Keratinocyte (primary cell): ENCODE measurements at regions not wholly inside any gene's neighbourhood (a gene's known extent, or its start where the extent isn't known, plus 50 kb on each side); places are given as distances from the start of the nearest gene placed in this dataset.

Experiments
- DNase-seq: peaks from one replicate; pipeline ENCODE4 v3.0.0-alpha.2; 2011; ENCODE audit warnings: low read depth, missing footprints, low spot score
- FAIRE-seq: peaks from 2 replicates; lab custom pipeline; 2011; peaks lifted over from hg19 to GRCh38; lab: Jason Lieb, UNC
- H2AFZ ChIP-seq: 2 replicates; pipeline ENCODE4 v1.6.0; 2012; ENCODE audit warnings: low read length, control low read depth, inconsistent platforms; ENCODE audit not compliant: control insufficient read depth
- H3K27ac ChIP-seq: 2 replicates; pipeline ENCODE4 v1.5.1; 2011; ENCODE audit warnings: low read length; ENCODE audit not compliant: control insufficient read depth, insufficient read depth
- H3K27me3 ChIP-seq: 3 replicates; pipeline ENCODE4 v1.6.0; 2011; ENCODE audit warnings: low read length; ENCODE audit not compliant: control insufficient read depth, insufficient read depth; ENCODE audit errors: extremely low read depth
- H3K36me3 ChIP-seq, 2 experiments: 2 replicates in 1 of 2; 3 replicates in 1 of 2; pipeline ENCODE4 v1.5.1; 2011; ENCODE audit warnings: low read length in 2 of 2, mild to moderate bottlenecking in 1 of 2; ENCODE audit not compliant: control insufficient read depth in 2 of 2, insufficient read depth in 2 of 2; ENCODE audit errors: extremely low read depth in 1 of 2
- H3K4me1 ChIP-seq: 3 replicates; pipeline ENCODE4 v1.5.1; 2011; ENCODE audit warnings: low read length; ENCODE audit not compliant: control insufficient read depth, insufficient read depth; ENCODE audit errors: extremely low read depth
- H3K4me2 ChIP-seq: 3 replicates; pipeline ENCODE4 v1.6.0; 2011; ENCODE audit warnings: low read depth, low read length; ENCODE audit not compliant: control insufficient read depth, insufficient read depth; ENCODE audit errors: extremely low read depth
- H3K4me3 ChIP-seq, 3 experiments: fragments of 200-600 bp in 1 of 3; sonication (generic) in 1 of 3; 2 replicates in 2 of 3; 3 replicates in 1 of 3; pipeline ENCODE4 v1.5.1; 2011 to 2016; ENCODE audit warnings: low read length in 3 of 3, mild to moderate bottlenecking in 3 of 3, control low read depth in 2 of 3, inconsistent platforms in 1 of 3, low read depth in 1 of 3, mixed read lengths in 1 of 3, mixed run types in 1 of 3, moderate library complexity in 1 of 3; ENCODE audit not compliant: control insufficient read depth in 2 of 3, insufficient read depth in 2 of 3; ENCODE audit errors: extremely low read depth in 1 of 3
- H3K79me2 ChIP-seq: 2 replicates; pipeline ENCODE4 v1.6.0; 2012; ENCODE audit warnings: low read length; ENCODE audit not compliant: control insufficient read depth, insufficient read depth
- H3K9ac ChIP-seq: 3 replicates; pipeline ENCODE4 v1.6.0; 2011; ENCODE audit warnings: low read length; ENCODE audit not compliant: control insufficient read depth, insufficient read depth; ENCODE audit errors: extremely low read depth
- H3K9me1 ChIP-seq: 3 replicates; pipeline ENCODE4 v1.6.0; 2011; ENCODE audit warnings: low read length; ENCODE audit not compliant: control insufficient read depth, insufficient read depth; ENCODE audit errors: extremely low read depth
- H3K9me3 ChIP-seq: 2 replicates; pipeline ENCODE4 v1.5.1; 2012; ENCODE audit warnings: low read depth, low read length; ENCODE audit not compliant: control insufficient read depth
- H4K20me1 ChIP-seq: 3 replicates; pipeline ENCODE4 v1.6.0; 2011; ENCODE audit warnings: low read length; ENCODE audit not compliant: control insufficient read depth, insufficient read depth; ENCODE audit errors: extremely low read depth
- EZH2 ChIP-seq: IDR thresholded peaks from one replicate; pipeline ENCODE4 v1.6.1; 2012; ENCODE audit warnings: inconsistent platforms, mild to moderate bottlenecking, low read length, moderate library complexity
- dilution Hi-C: fragments of 300-500 bp; cut with MboI; formaldehyde crosslinking; loops from one replicate; pipeline ENCODE4 v1.7.0; 2020; ENCODE audit warnings: low sequenced_read_pairs; ENCODE audit not compliant: extremely low pct_ligation_motif_present
- TF ChIP-seq, protein P1 (sequence below), 3 experiments: IDR thresholded peaks in 1 of 3; conservative IDR thresholded peaks in 1 of 3; optimal IDR thresholded peaks in 1 of 3; 2 replicates in 2 of 3; 3 replicates in 1 of 3; pipeline versions ENCODE3 to v1.5.1; 2011; ENCODE audit warnings: low read length in 3 of 3, mild to moderate bottlenecking in 3 of 3, moderate library complexity in 2 of 3, control low read depth in 1 of 3, inconsistent platforms in 1 of 3; ENCODE audit not compliant: insufficient read depth in 2 of 3; ENCODE audit errors: extremely low read depth in 1 of 3

GRCh38 chr4:151553874-151554273 lies 144.9 kb downstream of the FHIP1A start:
- FAIRE-seq (no peak), DNase-seq (no peak)
- H3K27me3 ChIP-seq: no peaks in the 10 kb centered on the region
- dilution Hi-C loops: no loop called here
- no peak overlapping the region for H2AFZ ChIP-seq
- H3K4me2 ChIP-seq: no peak overlapping the region
- no peak overlapping the region for H3K9ac ChIP-seq
- TF ChIP-seq EZH2: no peak
- TF ChIP-seq, protein P1, sequence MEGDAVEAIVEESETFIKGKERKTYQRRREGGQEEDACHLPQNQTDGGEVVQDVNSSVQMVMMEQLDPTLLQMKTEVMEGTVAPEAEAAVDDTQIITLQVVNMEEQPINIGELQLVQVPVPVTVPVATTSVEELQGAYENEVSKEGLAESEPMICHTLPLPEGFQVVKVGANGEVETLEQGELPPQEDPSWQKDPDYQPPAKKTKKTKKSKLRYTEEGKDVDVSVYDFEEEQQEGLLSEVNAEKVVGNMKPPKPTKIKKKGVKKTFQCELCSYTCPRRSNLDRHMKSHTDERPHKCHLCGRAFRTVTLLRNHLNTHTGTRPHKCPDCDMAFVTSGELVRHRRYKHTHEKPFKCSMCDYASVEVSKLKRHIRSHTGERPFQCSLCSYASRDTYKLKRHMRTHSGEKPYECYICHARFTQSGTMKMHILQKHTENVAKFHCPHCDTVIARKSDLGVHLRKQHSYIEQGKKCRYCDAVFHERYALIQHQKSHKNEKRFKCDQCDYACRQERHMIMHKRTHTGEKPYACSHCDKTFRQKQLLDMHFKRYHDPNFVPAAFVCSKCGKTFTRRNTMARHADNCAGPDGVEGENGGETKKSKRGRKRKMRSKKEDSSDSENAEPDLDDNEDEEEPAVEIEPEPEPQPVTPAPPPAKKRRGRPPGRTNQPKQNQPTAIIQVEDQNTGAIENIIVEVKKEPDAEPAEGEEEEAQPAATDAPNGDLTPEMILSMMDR (optimal IDR thresholded peaks at IDR 0.05 in 1 of 3, IDR thresholded peaks at IDR 0.05 in 1 of 3, conservative IDR thresholded peaks at IDR 0.05 in 1 of 3; ENCODE audit: extremely low read depth in 1 of 3, insufficient read depth in 2 of 3, low read length in 3 of 3): no peak
- no peaks in the 10 kb centered on the region for H4K20me1 ChIP-seq
- H3K9me3 ChIP-seq: peaks cover 2% of the 10 kb centered on the region
- H3K27ac ChIP-seq: no peak overlapping the region
- no peaks in the 10 kb centered on the region for H3K79me2 ChIP-seq
- H3K4me3 ChIP-seq: no peak overlapping the region
- peaks cover 0 to 1% of the 10 kb centered on the region in 2 experiments for H3K36me3 ChIP-seq
- no peaks in the 10 kb centered on the region for H3K9me1 ChIP-seq
- H3K4me1 ChIP-seq: peaks cover 10% of the 10 kb centered on the region

DNA sequence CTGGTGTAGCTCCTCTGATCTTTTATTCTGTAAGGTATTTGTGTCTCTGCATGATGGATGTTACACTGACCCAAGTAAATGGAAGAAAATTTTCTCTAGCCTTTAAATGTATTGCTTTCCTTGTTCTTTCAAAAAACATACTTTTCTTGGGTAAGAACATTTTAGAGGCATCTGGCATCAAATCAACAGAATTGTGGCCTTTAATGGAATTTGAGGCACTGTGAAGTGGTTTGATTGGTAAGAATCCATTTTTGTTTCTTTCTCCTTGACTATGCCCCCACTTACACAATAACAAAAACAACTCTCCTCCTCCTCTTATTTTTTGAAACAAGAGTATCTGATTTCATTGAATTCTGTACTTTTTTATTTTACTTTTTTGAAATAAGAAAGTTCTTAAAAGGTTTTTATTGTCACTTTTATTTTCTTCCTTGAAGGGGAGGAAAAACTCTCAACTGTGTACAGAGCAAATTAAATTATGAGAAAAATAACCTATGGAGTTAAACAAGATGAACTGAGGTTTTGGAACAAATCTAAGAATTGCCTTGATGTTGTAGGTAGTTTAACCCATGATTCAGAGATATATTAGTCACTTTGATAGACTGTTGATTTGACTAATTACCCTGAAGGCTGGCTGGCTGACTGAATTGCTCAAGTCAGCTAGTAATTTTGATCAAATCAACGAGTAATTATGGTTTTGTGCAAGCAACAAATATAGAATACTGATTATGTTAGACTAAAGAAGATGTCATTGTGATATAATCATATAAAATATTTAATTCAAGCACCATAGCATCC lies 146.4 kb downstream of the FHIP1A start:
- Histone ChIP-seq H3K79me2 (no peaks in the 10 kb centered on the region), H3K27ac (no peak overlapping the region), H3K36me3 (peaks cover 0 to 1% of the 10 kb centered on the region in 2 experiments), H4K20me1 (no peaks in the 10 kb centered on the region), H3K9me3 (no peaks in the 10 kb centered on the region), H3K4me3 (no peak overlapping the region), H2AFZ (no peak overlapping the region), H3K9ac (no peak overlapping the region), H3K27me3 (no peaks in the 10 kb centered on the region), H3K4me1 (peaks cover 10% of the 10 kb centered on the region), H3K4me2 (peak overlapping the region; percentile 6), H3K9me1 (no peaks in the 10 kb centered on the region)
- DNase-seq: no peak
- no peak for TF ChIP-seq EZH2
- TF ChIP-seq, protein P1 (optimal IDR thresholded peaks at IDR 0.05 in 1 of 3, IDR thresholded peaks at IDR 0.05 in 1 of 3, conservative IDR thresholded peaks at IDR 0.05 in 1 of 3; ENCODE audit: extremely low read depth in 1 of 3, insufficient read depth in 2 of 3, low read length in 3 of 3): no peak
- dilution Hi-C loops: no loop called here
- peak; percentile 63 for FAIRE-seq
